DOHH2 (cell line): ENCODE measurements at regions not wholly inside any gene's neighbourhood (a gene's known extent, or its start where the extent isn't known, plus 50 kb on each side); places are given as distances from the start of the nearest gene placed in this dataset.

Source experiments
- H3F3A ChIP-seq: fragments of 200-600 bp; sonication (generic), shearing (Covaris generic); 2 replicates; pipeline ENCODE4 v1.6.0; 2016; ENCODE audit warnings: antibody characterized with exemption, mild to moderate bottlenecking; ENCODE audit not compliant: control insufficient read depth, insufficient read depth
- H3K27ac ChIP-seq: fragments of 200-600 bp; sonication (generic); 2 replicates; pipeline ENCODE4 v1.5.1; 2014; ENCODE audit warnings: low read depth, mild to moderate bottlenecking, low read length, moderate library complexity
- H3K27me3 ChIP-seq: fragments of 200-600 bp; sonication (generic); 2 replicates; pipeline ENCODE4 v1.6.1; 2014; ENCODE audit warnings: mild to moderate bottlenecking, low read length, mixed read lengths; ENCODE audit not compliant: control insufficient read depth
- H3K36me3 ChIP-seq: fragments of 200-600 bp; sonication (generic); 2 replicates; pipeline ENCODE4 v1.6.1; 2014; ENCODE audit warnings: mild to moderate bottlenecking, low read length, moderate library complexity, mixed read lengths; ENCODE audit not compliant: control insufficient read depth
- H3K4me1 ChIP-seq: fragments of 200-600 bp; sonication (generic); 2 replicates; pipeline ENCODE4 v1.6.1; 2014; ENCODE audit warnings: mild to moderate bottlenecking, low read length, mixed read lengths; ENCODE audit not compliant: control insufficient read depth
- H3K4me2 ChIP-seq: fragments of 200-600 bp; sonication (generic); 2 replicates; pipeline ENCODE4 v1.6.0; 2014; ENCODE audit warnings: mild to moderate bottlenecking, low read length, moderate library complexity
- H3K4me3 ChIP-seq: fragments of 200-600 bp; sonication (generic); 2 replicates; pipeline ENCODE4 v1.5.1; 2014; ENCODE audit warnings: mild to moderate bottlenecking, low read length, mixed read lengths
- H3K79me2 ChIP-seq: fragments of 200-600 bp; sonication (generic); 2 replicates; pipeline ENCODE4 v1.6.1; 2014; ENCODE audit warnings: mild to moderate bottlenecking, low read length, mixed read lengths; ENCODE audit not compliant: control insufficient read depth
- H3K9me2 ChIP-seq: fragments of 200-600 bp; sonication (generic); replicated peaks from 2 replicates; pipeline ENCODE4 v1.6.1; 2014; ENCODE audit warnings: mild to moderate bottlenecking, low read length, mixed read lengths; ENCODE audit not compliant: control insufficient read depth
- H3K9me3 ChIP-seq: fragments of 200-600 bp; sonication (generic); 2 replicates; pipeline ENCODE4 v1.6.1; 2014; ENCODE audit warnings: antibody characterized with exemption, low read length, mixed read lengths; ENCODE audit not compliant: control insufficient read depth, insufficient read depth
- H4K20me1 ChIP-seq: fragments of 200-600 bp; sonication (generic); 2 replicates; pipeline ENCODE4 v1.6.0; 2014; ENCODE audit warnings: low read depth, mild to moderate bottlenecking, antibody characterized with exemption, low read length, moderate library complexity; ENCODE audit not compliant: control insufficient read depth, insufficient read depth
- EZH2phosphoT487 ChIP-seq: fragments of 200-600 bp; sonication (generic); IDR thresholded peaks from 2 replicates; pipeline ENCODE4 v1.6.1; 2017; ENCODE audit warnings: borderline replicate concordance, mild to moderate bottlenecking, antibody characterized with exemption, low read length, moderate library complexity, mixed read lengths
- TF ChIP-seq, protein P1 (sequence below): fragments of 200-600 bp; sonication (generic); IDR thresholded peaks from one replicate; pipeline ENCODE4 v1.5.1; 2014; ENCODE audit warnings: antibody characterized with exemption, mild to moderate bottlenecking, low read depth, low read length; ENCODE audit not compliant: poor library complexity, severe bottlenecking

DNA sequence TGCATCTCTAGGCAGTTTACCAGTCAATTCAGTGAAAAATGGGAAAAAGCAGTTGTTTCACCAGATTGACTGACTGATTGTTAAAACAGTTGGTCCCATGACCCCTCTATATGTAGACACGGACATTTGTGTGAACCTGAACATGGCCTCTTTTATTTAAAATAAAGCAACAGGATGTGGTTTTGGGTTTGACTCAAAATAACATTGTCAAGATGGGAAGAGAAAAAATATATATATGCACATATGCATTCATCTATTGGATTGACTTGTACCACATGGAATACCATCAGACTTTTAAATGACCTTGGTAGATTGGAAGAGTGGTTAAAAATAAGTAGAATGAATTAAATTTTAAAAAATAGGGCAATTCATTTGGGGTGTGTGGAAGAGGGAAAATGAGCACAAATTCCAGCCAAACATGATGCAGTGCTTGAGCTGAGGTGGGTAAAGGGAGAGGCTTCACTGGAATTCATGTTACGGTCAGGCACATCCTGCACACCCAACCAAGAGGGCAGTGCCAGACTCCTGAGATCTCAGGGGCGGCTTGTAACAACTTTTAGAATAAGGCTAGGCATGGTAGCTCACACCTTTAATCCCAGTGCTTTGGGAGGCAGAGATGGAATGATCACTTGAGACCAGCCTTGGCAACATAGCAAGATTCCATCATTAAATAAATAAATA lies 560.7 kb upstream of the TENM3 start:
- Histone ChIP-seq H3K4me2 (no peak overlapping the region), H3K79me2 (no peaks in the 10 kb centered on the region), H3K4me1 (no peaks in the 10 kb centered on the region), H4K20me1 (no peaks in the 10 kb centered on the region), H3K9me3 (no peaks in the 10 kb centered on the region), H3F3A (no peaks in the 10 kb centered on the region), H3K27me3 (no peaks in the 10 kb centered on the region), H3K27ac (no peak overlapping the region), H3K36me3 (no peaks in the 10 kb centered on the region), H3K9me2 (no peaks in the 10 kb centered on the region), H3K4me3 (no peak overlapping the region)
- TF ChIP-seq, protein P1, sequence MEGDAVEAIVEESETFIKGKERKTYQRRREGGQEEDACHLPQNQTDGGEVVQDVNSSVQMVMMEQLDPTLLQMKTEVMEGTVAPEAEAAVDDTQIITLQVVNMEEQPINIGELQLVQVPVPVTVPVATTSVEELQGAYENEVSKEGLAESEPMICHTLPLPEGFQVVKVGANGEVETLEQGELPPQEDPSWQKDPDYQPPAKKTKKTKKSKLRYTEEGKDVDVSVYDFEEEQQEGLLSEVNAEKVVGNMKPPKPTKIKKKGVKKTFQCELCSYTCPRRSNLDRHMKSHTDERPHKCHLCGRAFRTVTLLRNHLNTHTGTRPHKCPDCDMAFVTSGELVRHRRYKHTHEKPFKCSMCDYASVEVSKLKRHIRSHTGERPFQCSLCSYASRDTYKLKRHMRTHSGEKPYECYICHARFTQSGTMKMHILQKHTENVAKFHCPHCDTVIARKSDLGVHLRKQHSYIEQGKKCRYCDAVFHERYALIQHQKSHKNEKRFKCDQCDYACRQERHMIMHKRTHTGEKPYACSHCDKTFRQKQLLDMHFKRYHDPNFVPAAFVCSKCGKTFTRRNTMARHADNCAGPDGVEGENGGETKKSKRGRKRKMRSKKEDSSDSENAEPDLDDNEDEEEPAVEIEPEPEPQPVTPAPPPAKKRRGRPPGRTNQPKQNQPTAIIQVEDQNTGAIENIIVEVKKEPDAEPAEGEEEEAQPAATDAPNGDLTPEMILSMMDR, result no peak
- no peak for TF ChIP-seq EZH2phosphoT487

DNA sequence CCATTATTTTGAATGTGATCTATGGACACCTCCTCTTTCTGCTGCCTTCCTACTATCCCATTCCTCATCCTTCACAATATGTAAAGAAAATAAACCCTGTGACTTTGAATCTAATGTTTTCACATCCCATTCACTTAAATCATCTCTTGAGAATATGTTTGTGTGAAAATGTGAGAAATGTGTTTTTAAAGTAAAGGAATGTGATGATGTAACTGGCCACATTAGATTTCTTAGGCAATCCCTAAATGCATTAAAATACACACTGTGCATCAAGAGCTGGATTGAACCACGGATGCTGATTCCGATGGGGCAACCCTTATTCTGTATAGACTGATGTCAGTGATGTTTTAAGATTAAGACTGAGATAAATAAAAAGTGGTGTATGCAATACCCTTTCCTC lies 558.9 kb upstream of the TENM3 start:
- Histone ChIP-seq H3K36me3 (no peaks in the 10 kb centered on the region), H3K9me3 (no peaks in the 10 kb centered on the region), H3F3A (no peaks in the 10 kb centered on the region), H3K27me3 (no peaks in the 10 kb centered on the region), H3K9me2 (no peaks in the 10 kb centered on the region), H3K27ac (no peak overlapping the region), H3K79me2 (no peaks in the 10 kb centered on the region), H3K4me2 (no peak overlapping the region), H3K4me3 (no peak overlapping the region), H3K4me1 (no peaks in the 10 kb centered on the region), H4K20me1 (no peaks in the 10 kb centered on the region)
- TF ChIP-seq EZH2phosphoT487, result no peak
- TF ChIP-seq, protein P1, result no peak

DNA sequence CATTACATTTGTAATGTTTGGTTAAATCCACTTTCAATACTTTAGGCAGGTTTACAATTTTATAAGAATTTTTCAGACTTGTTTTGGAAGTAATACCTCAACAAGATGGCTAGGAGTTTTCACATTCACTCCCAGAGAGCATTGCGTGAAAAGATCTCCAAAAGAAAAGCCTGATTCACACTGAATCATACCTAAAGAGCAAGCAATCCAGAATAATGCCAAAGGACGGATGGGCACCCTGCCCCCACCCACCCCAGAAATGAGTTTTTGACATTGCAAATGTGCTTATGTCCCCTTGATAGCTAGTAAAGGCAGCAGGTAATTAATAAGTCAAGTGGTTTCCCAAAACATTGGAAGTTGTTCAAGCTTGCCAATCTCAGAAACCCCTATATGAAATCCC lies 557.7 kb upstream of the TENM3 start:
- Histone ChIP-seq H3K4me2 (no peak overlapping the region), H3K9me2 (no peaks in the 10 kb centered on the region), H3K4me1 (no peaks in the 10 kb centered on the region), H3K79me2 (no peaks in the 10 kb centered on the region), H3K4me3 (no peak overlapping the region), H3K36me3 (no peaks in the 10 kb centered on the region), H3K9me3 (no peaks in the 10 kb centered on the region), H3K27me3 (no peaks in the 10 kb centered on the region), H3K27ac (no peak overlapping the region), H3F3A (no peaks in the 10 kb centered on the region), H4K20me1 (no peaks in the 10 kb centered on the region)
- TF ChIP-seq, protein P1, result no peak
- TF ChIP-seq EZH2phosphoT487, result no peak
